Dendritic cell treated with granulocyte-macrophage colony-stimulating factor and Interleukin-4, amounts not matched to agents 40 ng/mL and 50 ng/mL, for 4 days (primary cell): ENCODE measurements at regions not wholly inside any gene's neighbourhood (a gene's known extent, or its start where the extent isn't known, plus 50 kb on each side); places are given as distances from the start of the nearest gene placed in this dataset.

Experiments
- H3K27ac Mint-ChIP-seq: one replicate; pipeline ENCODE4 v1.8.0; 2022; ENCODE audit warnings: mild to moderate bottlenecking, mixed read lengths
- H3K27me3 Mint-ChIP-seq: one replicate; pipeline ENCODE4 v1.8.0; 2022; ENCODE audit warnings: mild to moderate bottlenecking, mixed read lengths
- H3K36me3 Mint-ChIP-seq: one replicate; pipeline ENCODE4 v1.8.0; 2022; ENCODE audit warnings: low read depth, mixed read lengths
- H3K4me1 Mint-ChIP-seq: one replicate; pipeline ENCODE4 v1.8.0; 2022; ENCODE audit warnings: low read depth, mixed read lengths
- H3K4me3 Mint-ChIP-seq: one replicate; pipeline ENCODE4 v1.8.0; 2022; ENCODE audit warnings: mild to moderate bottlenecking, moderate library complexity, mixed read lengths
- H3K9me3 Mint-ChIP-seq: one replicate; pipeline ENCODE4 v1.8.0; 2022; ENCODE audit warnings: mixed read lengths
- intact Hi-C: fragments of 100-400 bp; cut with micrococcal nuclease; formaldehyde crosslinking; loops from one replicate; pipeline ENCODE4 v1.15.0; 2022

DNA sequence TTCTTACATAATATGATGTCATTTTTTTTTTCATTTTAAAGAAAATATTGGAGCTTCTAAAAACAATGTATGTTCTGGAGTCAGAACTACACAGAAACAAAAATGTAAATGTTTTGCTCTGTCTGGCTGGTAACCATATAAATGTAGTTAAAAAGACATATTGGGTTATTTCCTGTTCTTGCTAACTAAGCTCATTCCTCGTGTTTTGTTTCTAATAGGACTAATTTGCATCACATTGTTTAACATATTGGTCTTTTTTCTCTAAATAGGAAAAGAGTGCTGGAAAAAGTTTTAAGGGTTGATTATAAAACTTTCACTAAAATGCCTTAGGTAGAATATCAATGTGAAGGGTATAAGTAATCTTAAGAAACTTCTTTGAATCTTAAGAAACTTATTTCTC is 221.3 kb downstream of the SLC6A15 start:
- no peak overlapping the region for H3K27ac Mint-ChIP-seq
- H3K27me3 Mint-ChIP-seq = no peaks in the 10 kb centered on the region
- no peaks in the 10 kb centered on the region for H3K4me1 Mint-ChIP-seq
- intact Hi-C loops = no loop called here
- H3K9me3 Mint-ChIP-seq = no peaks in the 10 kb centered on the region
- no peaks in the 10 kb centered on the region for H3K36me3 Mint-ChIP-seq
- no peak overlapping the region for H3K4me3 Mint-ChIP-seq

DNA sequence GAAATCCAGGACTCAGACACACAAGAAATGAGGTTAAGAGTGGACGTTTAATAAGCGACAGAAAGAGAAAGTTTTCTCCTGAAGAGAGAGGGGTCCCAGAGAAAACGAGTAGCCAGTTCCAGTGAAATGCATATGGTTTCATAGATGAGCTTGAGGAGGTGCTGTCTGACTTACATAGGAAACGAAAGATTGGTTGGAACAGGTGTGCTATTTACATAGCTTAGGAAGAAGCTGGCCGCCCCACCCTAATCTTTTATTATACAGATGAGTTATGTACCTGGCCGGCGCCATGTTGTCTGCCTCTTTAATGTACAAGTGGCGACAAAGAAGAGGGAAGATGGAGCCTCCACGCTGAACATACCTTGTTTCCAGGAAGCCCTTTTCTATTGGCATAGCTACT is 223.0 kb downstream of the SLC6A15 start:
- intact Hi-C loops = no loop called here

GRCh38 chr12:84685379-84685778 is 227.2 kb downstream of the SLC6A15 start:
- intact Hi-C loops = no loop called here
- Mint-ChIP-seq H3K9me3 (no peaks in the 10 kb centered on the region), H3K4me1 (no peaks in the 10 kb centered on the region), H3K27me3 (no peaks in the 10 kb centered on the region), H3K27ac (no peak overlapping the region), H3K36me3 (no peaks in the 10 kb centered on the region), H3K4me3 (no peak overlapping the region)

More for the DNA sequence above, 223.0 kb downstream of the SLC6A15 start:
- H3K4me3 Mint-ChIP-seq = no peak overlapping the region
- no peaks in the 10 kb centered on the region for H3K27me3 Mint-ChIP-seq
- no peaks in the 10 kb centered on the region for H3K36me3 Mint-ChIP-seq
- no peaks in the 10 kb centered on the region for H3K9me3 Mint-ChIP-seq
- H3K27ac Mint-ChIP-seq = no peak overlapping the region
- H3K4me1 Mint-ChIP-seq = no peaks in the 10 kb centered on the region

GRCh38 chr12:84676787-84677186 is 235.8 kb downstream of the SLC6A15 start:
- intact Hi-C loops = no loop called here
- Mint-ChIP-seq H3K4me1 (no peaks in the 10 kb centered on the region), H3K27ac (no peak overlapping the region), H3K4me3 (no peak overlapping the region), H3K27me3 (no peaks in the 10 kb centered on the region), H3K9me3 (no peaks in the 10 kb centered on the region), H3K36me3 (no peaks in the 10 kb centered on the region)

DNA sequence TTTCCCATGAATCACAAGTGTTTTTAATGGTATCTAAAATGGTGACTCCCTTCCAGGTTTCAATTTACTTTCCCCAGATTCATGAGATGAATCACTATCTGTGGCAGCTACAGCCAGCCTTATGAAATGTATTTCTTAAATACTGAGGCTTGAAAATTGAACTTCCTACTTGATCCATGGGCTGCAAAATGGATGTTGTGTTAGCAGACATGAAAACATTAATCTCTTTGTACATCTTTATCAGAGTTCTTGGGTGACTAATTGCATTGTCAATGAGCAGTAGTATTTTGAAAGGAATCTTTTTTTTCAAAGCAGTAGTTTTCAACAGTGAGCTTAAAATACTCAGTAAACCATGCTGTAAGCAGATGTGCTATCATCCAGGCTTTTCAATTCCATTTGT is 250.8 kb downstream of the SLC6A15 start:
- Mint-ChIP-seq H3K9me3 (no peaks in the 10 kb centered on the region), H3K36me3 (no peaks in the 10 kb centered on the region), H3K4me1 (no peaks in the 10 kb centered on the region), H3K27me3 (no peaks in the 10 kb centered on the region), H3K27ac (no peak overlapping the region), H3K4me3 (no peak overlapping the region)
- intact Hi-C loops = no loop called here

GRCh38 chr12:84660139-84660538 is 252.5 kb downstream of the SLC6A15 start:
- Mint-ChIP-seq H3K4me3 (no peak overlapping the region), H3K27me3 (no peaks in the 10 kb centered on the region), H3K4me1 (no peaks in the 10 kb centered on the region), H3K27ac (no peak overlapping the region), H3K36me3 (no peaks in the 10 kb centered on the region), H3K9me3 (no peaks in the 10 kb centered on the region)
- intact Hi-C loops = no loop called here

GRCh38 chr12:84658877-84659276 is 253.7 kb downstream of the SLC6A15 start:
- Mint-ChIP-seq H3K9me3 (no peaks in the 10 kb centered on the region), H3K36me3 (no peaks in the 10 kb centered on the region), H3K27me3 (no peaks in the 10 kb centered on the region), H3K27ac (no peak overlapping the region), H3K4me1 (no peaks in the 10 kb centered on the region), H3K4me3 (no peak overlapping the region)
- intact Hi-C loops = no loop called here

GRCh38 chr12:84656705-84657104 is 255.9 kb downstream of the SLC6A15 start:
- H3K27ac Mint-ChIP-seq = no peak overlapping the region

GRCh38 chr12:84653482-84653881 is 259.1 kb downstream of the SLC6A15 start:
- Mint-ChIP-seq H3K4me1 (no peaks in the 10 kb centered on the region), H3K27me3 (no peaks in the 10 kb centered on the region), H3K9me3 (no peaks in the 10 kb centered on the region), H3K4me3 (no peak overlapping the region), H3K36me3 (no peaks in the 10 kb centered on the region), H3K27ac (no peak overlapping the region)
- intact Hi-C loops = no loop called here

More at GRCh38 chr12:84656705-84657104, 255.9 kb downstream of the SLC6A15 start:
- H3K4me3 Mint-ChIP-seq = no peak overlapping the region
- no peaks in the 10 kb centered on the region for H3K36me3 Mint-ChIP-seq
- H3K4me1 Mint-ChIP-seq = no peaks in the 10 kb centered on the region
- H3K27me3 Mint-ChIP-seq = no peaks in the 10 kb centered on the region
- no peaks in the 10 kb centered on the region for H3K9me3 Mint-ChIP-seq
- intact Hi-C loops = no loop called here

DNA sequence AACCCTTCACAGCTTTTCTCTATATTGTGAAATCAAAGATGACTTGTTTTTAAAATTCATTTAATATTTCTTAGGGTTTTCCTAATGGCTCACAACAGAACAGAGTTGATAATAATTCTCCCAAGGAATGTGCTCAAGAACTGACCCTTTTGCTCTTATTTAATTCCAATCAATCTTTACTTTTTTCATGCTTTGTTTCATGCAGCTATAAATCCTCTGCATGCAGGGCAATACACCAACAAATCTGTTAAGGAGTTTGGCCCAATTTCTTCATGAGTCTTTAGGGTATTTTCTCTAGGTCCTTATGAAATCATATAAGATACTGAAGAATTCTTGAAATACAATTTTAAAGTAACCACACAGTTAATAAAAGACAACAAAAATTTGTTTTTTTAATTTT is 264.2 kb downstream of the SLC6A15 start:
- no peaks in the 10 kb centered on the region for H3K36me3 Mint-ChIP-seq
- H3K4me1 Mint-ChIP-seq = no peaks in the 10 kb centered on the region
- no peaks in the 10 kb centered on the region for H3K27me3 Mint-ChIP-seq
- H3K27ac Mint-ChIP-seq = no peak overlapping the region
- no peaks in the 10 kb centered on the region for H3K9me3 Mint-ChIP-seq
- no peak overlapping the region for H3K4me3 Mint-ChIP-seq
- intact Hi-C loops = no loop called here

GRCh38 chr12:84644908-84645307 is 267.7 kb downstream of the SLC6A15 start:
- H3K27me3 Mint-ChIP-seq = no peaks in the 10 kb centered on the region
- no peaks in the 10 kb centered on the region for H3K36me3 Mint-ChIP-seq
- intact Hi-C loops = no loop called here
- no peaks in the 10 kb centered on the region for H3K4me1 Mint-ChIP-seq
- no peaks in the 10 kb centered on the region for H3K9me3 Mint-ChIP-seq
- no peak overlapping the region for H3K27ac Mint-ChIP-seq
- H3K4me3 Mint-ChIP-seq = no peak overlapping the region

GRCh38 chr12:84643993-84644392 is 268.6 kb downstream of the SLC6A15 start:
- no peaks in the 10 kb centered on the region for H3K4me1 Mint-ChIP-seq
- H3K27ac Mint-ChIP-seq = no peak overlapping the region
- no peaks in the 10 kb centered on the region for H3K36me3 Mint-ChIP-seq
- no peak overlapping the region for H3K4me3 Mint-ChIP-seq
- no peaks in the 10 kb centered on the region for H3K9me3 Mint-ChIP-seq
- H3K27me3 Mint-ChIP-seq = no peaks in the 10 kb centered on the region
- intact Hi-C loops = no loop called here

- H3K27me3 Mint-ChIP-seq = no peaks in the 10 kb centered on the region
- H3K9me3 Mint-ChIP-seq = no peaks in the 10 kb centered on the region
Observed at GRCh38 chr12:84641940-84642545, 270.6 kb downstream of the SLC6A15 start.

GRCh38 chr12:84638811-84639368 is 273.7 kb downstream of the SLC6A15 start:
- H3K4me1 Mint-ChIP-seq = no peaks in the 10 kb centered on the region
- H3K27me3 Mint-ChIP-seq = no peaks in the 10 kb centered on the region
- intact Hi-C loops = no loop called here
- no peaks in the 10 kb centered on the region for H3K9me3 Mint-ChIP-seq
- H3K27ac Mint-ChIP-seq = no peak overlapping the region
- no peaks in the 10 kb centered on the region for H3K36me3 Mint-ChIP-seq
- H3K4me3 Mint-ChIP-seq = no peak overlapping the region

More at GRCh38 chr12:84641940-84642545, 270.6 kb downstream of the SLC6A15 start:
- Mint-ChIP-seq H3K27ac (no peak overlapping the region), H3K4me1 (no peaks in the 10 kb centered on the region), H3K4me3 (no peak overlapping the region), H3K36me3 (no peaks in the 10 kb centered on the region)
- intact Hi-C loops = no loop called here

DNA sequence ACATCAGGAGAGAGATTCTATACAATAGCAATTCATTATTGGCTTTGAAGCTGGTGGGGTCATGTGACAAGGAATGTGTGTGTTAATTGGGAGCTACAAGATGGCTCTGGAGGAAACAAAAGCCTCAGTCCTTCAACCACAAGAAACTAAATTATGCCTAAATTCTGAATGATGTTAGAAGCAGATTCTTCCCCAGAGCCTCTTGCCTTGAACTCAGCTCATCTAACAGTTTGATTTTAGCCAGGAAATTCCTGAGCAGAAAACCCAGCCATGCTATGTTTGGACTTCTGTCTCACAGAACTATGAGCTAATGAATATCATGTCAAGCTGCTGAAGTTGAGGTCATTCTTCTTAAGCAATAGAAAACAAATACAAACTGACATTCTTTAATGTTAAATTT is 274.7 kb downstream of the SLC6A15 start:
- H3K4me1 Mint-ChIP-seq = no peaks in the 10 kb centered on the region
- intact Hi-C loops = no loop called here
- no peak overlapping the region for H3K27ac Mint-ChIP-seq
- no peaks in the 10 kb centered on the region for H3K36me3 Mint-ChIP-seq
- no peak overlapping the region for H3K4me3 Mint-ChIP-seq
- no peaks in the 10 kb centered on the region for H3K27me3 Mint-ChIP-seq
- no peaks in the 10 kb centered on the region for H3K9me3 Mint-ChIP-seq
